HG03575 (cell line): ENCODE measurements at regions not wholly inside any gene's neighbourhood (a gene's known extent, or its start where the extent isn't known, plus 50 kb on each side); places are given as distances from the start of the nearest gene placed in this dataset.

Source experiments
- ATAC-seq: cut with Tn5 transposase; IDR thresholded peaks from one replicate; pipeline ENCODE4 v1.9.1; 2021; ENCODE audit not compliant: unreplicated experiment, insufficient number of reproducible peaks, low FRiP score; ENCODE audit errors: extremely low read depth

- no peak for ATAC-seq
Observed at GRCh38 chr5:32973646-32974045, 262.5 kb downstream of the NPR3 start.

GRCh38 chr5:32975656-32976375, 264.7 kb downstream of the NPR3 start:
- no peak for ATAC-seq

GRCh38 chr5:32981061-32981460, 269.9 kb downstream of the NPR3 start:
- no peak for ATAC-seq

GRCh38 chr5:32984851-32985610, 273.9 kb downstream of the NPR3 start:
- ATAC-seq: no peak

- ATAC-seq: no peak
Observed at GRCh38 chr5:32989815-32990214, 278.7 kb downstream of the NPR3 start.

- ATAC-seq: no peak
Observed at GRCh38 chr5:32990593-32991420, 279.7 kb downstream of the NPR3 start.

- ATAC-seq: no peak
Observed at GRCh38 chr5:32991421-32991815, 280.3 kb downstream of the NPR3 start.

GRCh38 chr5:32996336-32996735, 285.2 kb downstream of the NPR3 start:
- ATAC-seq: no peak

GRCh38 chr5:33008751-33009418, 297.8 kb downstream of the NPR3 start:
- no peak for ATAC-seq

- ATAC-seq: no peak
Observed at GRCh38 chr5:33010846-33011245, 299.7 kb downstream of the NPR3 start.

- no peak for ATAC-seq
Observed at GRCh38 chr5:33011801-33012200, 300.7 kb downstream of the NPR3 start.

- ATAC-seq: no peak
Observed at GRCh38 chr5:33023649-33024048, 312.5 kb downstream of the NPR3 start.

GRCh38 chr5:33032271-33033070, 321.4 kb downstream of the NPR3 start:
- no peak for ATAC-seq

GRCh38 chr5:33033516-33033915, 322.4 kb downstream of the NPR3 start:
- ATAC-seq: no peak

- no peak for ATAC-seq
Observed at GRCh38 chr5:33034777-33035176, 323.7 kb downstream of the NPR3 start.

- ATAC-seq: no peak
Observed at GRCh38 chr5:33035851-33036527, 324.9 kb downstream of the NPR3 start.

- ATAC-seq: no peak
Observed at GRCh38 chr5:33037076-33037475, 326.0 kb downstream of the NPR3 start.

- ATAC-seq: no peak
Observed at GRCh38 chr5:33041586-33041985, 330.5 kb downstream of the NPR3 start.
